ENCODE measurements at regions not wholly inside any gene's neighbourhood (a gene's known extent, or its start where the extent isn't known, plus 50 kb on each side); places are given as distances from the start of the nearest gene placed in this dataset.

DNA sequence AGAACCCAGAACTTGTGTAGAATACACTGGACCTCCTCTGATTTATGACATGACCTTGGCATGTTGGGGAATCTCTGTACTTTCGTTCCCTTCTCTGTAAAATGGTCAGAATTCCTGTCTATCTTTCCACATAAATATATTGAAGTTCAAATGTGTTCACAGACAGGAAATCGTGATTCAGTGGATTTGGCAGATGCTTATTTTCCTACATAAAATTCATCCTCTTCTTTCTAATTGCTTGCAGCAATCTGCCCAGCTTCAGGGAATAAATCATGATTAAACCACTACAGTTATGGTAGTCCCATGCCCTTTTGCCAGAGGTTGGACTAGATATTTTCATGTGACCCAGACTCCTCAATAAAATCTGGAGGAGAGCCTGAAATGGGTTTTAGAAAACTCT lies 52.1 kb upstream of the ARL15 start:
- intact Hi-C loops (cut with DNase I), result no loop called here
- Histone ChIP-seq H3K4me3 (ENCODE audit: low read length in 2 of 2) (no peak overlapping the region), H3K27ac (ENCODE audit: low read depth in 1 of 2, low read length in 2 of 2) (no peak overlapping the region), H3K27me3 (ENCODE audit: control insufficient read depth in 1 of 2, insufficient read depth in 2 of 2, low read length in 1 of 2) (no peaks in the 10 kb centered on the region), H3K9me3 (ENCODE audit: control insufficient read depth, low read length) (no peaks in the 10 kb centered on the region), H3K4me1 (ENCODE audit: control insufficient read depth in 1 of 2, insufficient read depth in 2 of 2, low read length in 2 of 2) (peaks cover 0 to 1% of the 10 kb centered on the region in 2 donors), H3K36me3 (ENCODE audit: control insufficient read depth in 1 of 2, insufficient read depth in 2 of 2, low read length in 1 of 2) (no peaks in the 10 kb centered on the region)
- ATAC-seq (ENCODE audit: low FRiP score) (no peak), DNase-seq (no peak)
- 32 to 34% methylated on average over 2 of the region's 2 CpGs for WGBS, 2 donors

DNA sequence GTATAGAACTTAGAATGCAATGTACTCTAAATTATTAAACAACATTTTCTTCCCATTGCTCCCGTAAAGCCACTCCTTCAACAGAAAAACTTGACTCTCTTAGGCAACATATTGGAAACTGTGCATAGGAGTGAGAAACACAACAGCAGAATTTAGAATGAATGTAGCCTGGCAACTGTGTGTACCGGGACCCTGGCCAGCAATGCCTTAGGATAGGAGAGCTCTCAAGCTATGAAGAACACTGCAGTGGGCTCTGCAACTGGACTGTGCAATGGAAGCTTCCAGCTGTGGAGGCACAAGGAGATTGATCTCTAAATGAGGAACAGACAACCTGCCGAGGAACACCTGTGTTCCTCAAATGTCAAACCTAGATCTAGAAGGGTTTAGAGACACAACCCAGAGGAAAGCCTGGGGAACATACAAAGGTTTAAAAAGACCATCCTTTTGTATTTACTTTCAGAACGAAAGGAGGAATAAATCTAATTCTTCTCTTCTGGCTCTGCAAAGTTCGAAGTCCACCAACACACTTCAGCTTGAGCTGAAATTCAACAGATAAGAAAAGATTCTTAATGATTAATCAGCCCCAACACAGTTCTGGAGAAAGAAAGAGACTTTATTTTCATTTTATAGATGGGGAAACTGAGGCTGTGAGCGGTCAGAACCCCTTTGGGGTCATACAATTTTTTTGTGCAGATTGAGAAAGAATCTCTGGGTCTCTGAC lies 51.5 kb upstream of the ARL15 start:
- peak in 1 of 2 donors; percentile 60 for DNase-seq
- no peaks in the 10 kb centered on the region for H3K36me3 ChIP-seq (ENCODE audit: control insufficient read depth in 1 of 2, insufficient read depth in 2 of 2, low read length in 1 of 2)
- H3K9me3 ChIP-seq (ENCODE audit: control insufficient read depth, low read length), result no peaks in the 10 kb centered on the region
- 55 to 57% methylated on average over 6 of the region's 6 CpGs for WGBS, 2 donors
- no peak overlapping the region for H3K27ac ChIP-seq (ENCODE audit: low read depth in 1 of 2, low read length in 2 of 2)
- intact Hi-C loops (cut with DNase I), result no loop called here
- H3K4me3 ChIP-seq (ENCODE audit: low read length in 2 of 2), result no peak overlapping the region
- no peaks in the 10 kb centered on the region for H3K27me3 ChIP-seq (ENCODE audit: control insufficient read depth in 1 of 2, insufficient read depth in 2 of 2, low read length in 1 of 2)
- no peak for ATAC-seq (ENCODE audit: low FRiP score)
- peaks cover 0 to 1% of the 10 kb centered on the region in 2 donors for H3K4me1 ChIP-seq (ENCODE audit: control insufficient read depth in 1 of 2, insufficient read depth in 2 of 2, low read length in 2 of 2)

DNA sequence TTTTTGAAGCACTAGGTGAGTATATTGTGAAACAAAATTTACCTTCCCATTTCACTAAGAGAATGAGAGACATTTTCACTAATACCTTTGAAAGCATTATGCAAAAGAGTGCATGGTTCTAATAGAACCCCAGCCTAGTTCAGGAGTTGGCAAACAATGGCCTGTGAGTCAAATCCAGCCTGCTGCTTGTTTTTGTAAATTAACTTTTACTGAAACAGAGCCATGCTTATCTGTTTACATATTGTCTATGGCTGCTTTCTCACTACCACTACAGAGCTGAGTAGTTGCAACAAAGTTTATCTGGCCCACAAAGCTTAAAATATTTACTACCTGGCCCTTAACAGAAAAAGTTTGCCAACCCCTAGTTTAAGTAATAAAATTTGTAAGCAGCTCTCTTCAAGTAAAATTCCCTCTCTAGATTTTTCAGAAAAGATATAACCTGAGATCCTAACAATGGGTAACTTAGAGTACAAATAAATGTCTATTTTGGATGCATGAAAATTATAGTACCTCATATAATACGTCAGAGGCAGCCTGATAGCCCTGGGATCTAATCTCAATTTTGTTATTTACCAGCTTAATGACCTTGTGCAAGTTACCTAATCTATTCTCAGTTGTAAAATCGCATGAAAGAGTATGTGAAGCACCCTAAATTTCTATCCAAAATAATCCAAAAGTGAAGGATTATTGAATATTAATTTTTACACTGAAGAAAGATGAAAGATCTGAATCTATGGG lies 50.7 kb upstream of the ARL15 start:
- H3K4me1 ChIP-seq (ENCODE audit: control insufficient read depth in 1 of 2, insufficient read depth in 2 of 2, low read length in 2 of 2), result peaks cover 0 to 1% of the 10 kb centered on the region in 2 donors
- DNase-seq (no peak), ATAC-seq (ENCODE audit: low FRiP score) (no peak)
- intact Hi-C loops (cut with DNase I), result no loop called here
- no peaks in the 10 kb centered on the region for H3K27me3 ChIP-seq (ENCODE audit: control insufficient read depth in 1 of 2, insufficient read depth in 2 of 2, low read length in 1 of 2)
- no peak overlapping the region for H3K27ac ChIP-seq (ENCODE audit: low read depth in 1 of 2, low read length in 2 of 2)
- H3K36me3 ChIP-seq (ENCODE audit: control insufficient read depth in 1 of 2, insufficient read depth in 2 of 2, low read length in 1 of 2), result no peaks in the 10 kb centered on the region
- no peak overlapping the region for H3K4me3 ChIP-seq (ENCODE audit: low read length in 2 of 2)
- WGBS, 2 donors, result 76 to 81% methylated on average over 2 of the region's 2 CpGs
- H3K9me3 ChIP-seq (ENCODE audit: control insufficient read depth, low read length), result no peaks in the 10 kb centered on the region
